ENCODE measurements at regions not wholly inside any gene's neighbourhood (a gene's known extent, or its start where the extent isn't known, plus 50 kb on each side); places are given as distances from the start of the nearest gene placed in this dataset.

DNA sequence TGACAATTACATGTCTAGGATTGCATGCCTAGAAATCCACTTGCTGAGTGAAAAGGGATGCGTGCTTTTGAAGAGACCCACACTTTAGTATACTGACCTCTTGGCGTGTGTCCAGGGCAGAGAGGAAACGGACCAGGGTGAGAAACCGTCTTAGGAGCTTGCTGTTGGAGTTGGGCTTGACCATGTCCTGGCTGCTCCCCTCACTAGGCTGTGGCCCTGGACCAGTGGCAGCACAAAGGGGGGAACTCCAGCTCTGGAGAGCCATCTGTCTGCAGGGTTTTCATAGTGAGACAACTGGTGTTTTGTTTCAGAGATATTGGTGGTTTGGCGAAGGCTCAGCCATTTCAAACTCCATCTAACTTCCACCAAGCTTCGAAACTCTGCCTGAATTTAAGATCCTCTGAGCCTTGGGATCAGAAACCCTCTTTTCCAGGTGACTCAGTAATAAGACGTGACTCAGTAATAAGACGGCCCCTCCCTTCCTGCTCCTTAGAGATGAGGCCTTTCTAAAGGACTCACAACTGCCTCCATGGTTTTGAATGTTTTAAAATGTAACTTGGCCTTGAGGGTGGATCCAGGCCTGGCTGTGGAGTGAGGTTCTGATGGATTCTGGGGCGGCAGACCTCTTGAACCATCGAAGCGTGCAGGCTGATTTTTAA lies 165.8 kb downstream of the MELK start:
- Histone ChIP-seq H4K20me1 (ENCODE audit: control insufficient read depth, insufficient read depth, low read length, poor library complexity, severe bottlenecking) (no peaks in the 10 kb centered on the region), H3K4me2 (replicated peaks; ENCODE audit: low read depth, low read length, poor library complexity, severe bottlenecking) (no peak overlapping the region), H3K27ac (ENCODE audit: low read length in 2 of 2) (no peak overlapping the region), H3K9ac (ENCODE audit: low read length) (no peak overlapping the region), H3K4me3 (ENCODE audit: control extremely low read depth in 1 of 5, extremely low read depth in 1 of 5, insufficient read depth in 1 of 5, low read depth in 2 of 5, low read length in 4 of 5) (no peak overlapping the region), H3K9me3 (ENCODE audit: control extremely low read depth in 1 of 3, control insufficient read depth in 2 of 3, insufficient read depth in 1 of 3, low read length in 2 of 3) (no peaks in the 10 kb centered on the region), H3K4me1 (ENCODE audit: control insufficient read depth in 2 of 2, insufficient read depth in 2 of 2, low read length in 2 of 2) (peaks cover 10 to 13% of the 10 kb centered on the region in 2 donors), H2AFZ (ENCODE audit: insufficient read depth, low read depth, low read length, poor library complexity, severe bottlenecking) (no peak overlapping the region), H3K79me2 (ENCODE audit: control insufficient read depth, insufficient read depth, low read length) (no peaks in the 10 kb centered on the region), H3K36me3 (replicated peaks in 1 of 2; ENCODE audit: control extremely low read depth in 1 of 2, control insufficient read depth in 1 of 2, extremely low read depth in 1 of 2, insufficient read depth in 2 of 2, low read length in 1 of 2) (no peaks in the 10 kb centered on the region), H3K27me3 (replicated peaks in 1 of 4; ENCODE audit: control extremely low read depth in 1 of 4, control insufficient read depth in 3 of 4, insufficient read depth in 4 of 4, low read length in 3 of 4) (peaks cover 0 to 33% (median 17%) of the 10 kb centered on the region in 4 experiments)
- DNase-seq (no peak), ATAC-seq (ENCODE audit: low read depth) (no peak)
- intact Hi-C loops (cut with micrococcal nuclease): no loop called here
- H3K4me1 Mint-ChIP-seq: peaks cover 10% of the 10 kb centered on the region
- TF ChIP-seq EZH2 (IDR thresholded peaks at IDR 0.05; ENCODE audit: borderline replicate concordance, insufficient read depth, low read depth, low read length, poor library complexity, severe bottlenecking): no peak
- TF ChIP-seq, protein P1, sequence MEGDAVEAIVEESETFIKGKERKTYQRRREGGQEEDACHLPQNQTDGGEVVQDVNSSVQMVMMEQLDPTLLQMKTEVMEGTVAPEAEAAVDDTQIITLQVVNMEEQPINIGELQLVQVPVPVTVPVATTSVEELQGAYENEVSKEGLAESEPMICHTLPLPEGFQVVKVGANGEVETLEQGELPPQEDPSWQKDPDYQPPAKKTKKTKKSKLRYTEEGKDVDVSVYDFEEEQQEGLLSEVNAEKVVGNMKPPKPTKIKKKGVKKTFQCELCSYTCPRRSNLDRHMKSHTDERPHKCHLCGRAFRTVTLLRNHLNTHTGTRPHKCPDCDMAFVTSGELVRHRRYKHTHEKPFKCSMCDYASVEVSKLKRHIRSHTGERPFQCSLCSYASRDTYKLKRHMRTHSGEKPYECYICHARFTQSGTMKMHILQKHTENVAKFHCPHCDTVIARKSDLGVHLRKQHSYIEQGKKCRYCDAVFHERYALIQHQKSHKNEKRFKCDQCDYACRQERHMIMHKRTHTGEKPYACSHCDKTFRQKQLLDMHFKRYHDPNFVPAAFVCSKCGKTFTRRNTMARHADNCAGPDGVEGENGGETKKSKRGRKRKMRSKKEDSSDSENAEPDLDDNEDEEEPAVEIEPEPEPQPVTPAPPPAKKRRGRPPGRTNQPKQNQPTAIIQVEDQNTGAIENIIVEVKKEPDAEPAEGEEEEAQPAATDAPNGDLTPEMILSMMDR (IDR thresholded peaks at IDR 0.05): no peak
- WGBS (ENCODE audit: insufficient coverage): 90% methylated on average over 5 of the region's 11 CpGs
- CTCF ChIA-PET: interaction anchor here (1.6 kb wide), 1 partner anchor 10 kb away, joined by 7 read pairs; no protein-coding TSS in a partner anchor
- peak overlapping the region; percentile 26 for H3K4me3 Mint-ChIP-seq
- POLR2A ChIA-PET: no interaction called here
- no peak overlapping the region for H3K27ac Mint-ChIP-seq
- no peaks in the 10 kb centered on the region for H3K9me3 Mint-ChIP-seq (ENCODE audit: insufficient read depth)
- H3K27me3 Mint-ChIP-seq: peaks cover 33% of the 10 kb centered on the region

DNA sequence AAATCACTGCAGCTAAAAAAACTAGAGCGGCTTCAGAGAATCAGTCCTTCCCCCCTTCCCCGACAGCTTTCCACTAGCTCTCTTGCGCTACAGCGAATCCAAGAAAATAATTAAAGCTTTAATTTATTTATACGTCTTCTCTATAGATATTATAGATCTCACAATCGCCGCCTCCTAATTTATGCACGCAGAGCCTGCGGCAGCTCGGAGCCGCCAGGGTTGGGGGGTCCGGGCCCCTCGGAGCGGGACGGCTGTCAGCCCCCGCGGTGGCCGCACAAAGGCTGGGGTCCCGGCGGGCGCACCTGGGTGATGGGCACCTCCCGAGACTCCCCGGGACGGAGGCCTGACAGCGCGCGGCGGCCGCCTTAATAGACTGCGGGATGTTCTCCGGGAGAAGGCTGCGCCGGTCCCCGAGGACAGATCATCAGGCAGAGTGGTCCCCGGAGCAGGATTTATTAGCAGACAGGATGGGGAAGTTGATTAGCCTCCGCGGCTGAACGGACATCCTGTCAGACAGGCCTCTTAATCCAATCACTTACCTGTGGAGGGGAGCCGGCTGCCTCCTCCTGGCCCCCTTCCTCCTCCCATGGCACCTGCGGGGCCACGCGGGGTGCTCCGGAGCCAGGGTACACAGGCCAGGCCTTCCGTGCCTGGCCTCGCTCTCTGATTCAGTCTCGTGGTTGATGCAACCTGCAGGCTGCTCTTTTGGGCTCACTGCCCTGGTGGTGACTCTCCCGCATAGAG lies 166.8 kb downstream of the MELK start:
- Mint-ChIP-seq H3K4me3 (peak overlapping the region; percentile 72), H3K27me3 (peaks cover 33% of the 10 kb centered on the region), H3K27ac (no peak overlapping the region), H3K4me1 (peaks cover 10% of the 10 kb centered on the region), H3K9me3 (ENCODE audit: insufficient read depth) (no peaks in the 10 kb centered on the region)
- TF ChIP-seq, protein P1 (IDR thresholded peaks at IDR 0.05): no peak
- no peak for TF ChIP-seq EZH2 (IDR thresholded peaks at IDR 0.05; ENCODE audit: borderline replicate concordance, insufficient read depth, low read depth, low read length, poor library complexity, severe bottlenecking)
- no peaks in the 10 kb centered on the region for H3K79me2 ChIP-seq (ENCODE audit: control insufficient read depth, insufficient read depth, low read length)
- WGBS (ENCODE audit: insufficient coverage): 15% methylated on average over 44 of the region's 47 CpGs
- no peaks in the 10 kb centered on the region for H4K20me1 ChIP-seq (ENCODE audit: control insufficient read depth, insufficient read depth, low read length, poor library complexity, severe bottlenecking)
- no peaks in the 10 kb centered on the region for H3K36me3 ChIP-seq (replicated peaks in 1 of 2; ENCODE audit: control extremely low read depth in 1 of 2, control insufficient read depth in 1 of 2, extremely low read depth in 1 of 2, insufficient read depth in 2 of 2, low read length in 1 of 2)
- H3K9me3 ChIP-seq (ENCODE audit: control extremely low read depth in 1 of 3, control insufficient read depth in 2 of 3, insufficient read depth in 1 of 3, low read length in 2 of 3): no peaks in the 10 kb centered on the region
- H2AFZ ChIP-seq (ENCODE audit: insufficient read depth, low read depth, low read length, poor library complexity, severe bottlenecking): peak overlapping the region; percentile 73
- ATAC-seq (ENCODE audit: low read depth): peak; percentile 21
- H3K4me2 ChIP-seq (replicated peaks; ENCODE audit: low read depth, low read length, poor library complexity, severe bottlenecking): peak overlapping the region; percentile 77
- H3K27ac ChIP-seq (ENCODE audit: low read length in 2 of 2): no peak overlapping the region
- H3K9ac ChIP-seq (ENCODE audit: low read length): peak overlapping the region; percentile 54
- ChIA-PET CTCF (interaction anchor here (1.1 to 1.6 kb wide), 2 partner anchors 11 kb away, joined by 4 to 7 read pairs; no protein-coding TSS in a partner anchor), POLR2A (no interaction called here)
- intact Hi-C loops (cut with micrococcal nuclease): no loop called here
- peak; percentile 47 for DNase-seq
- H3K4me3 ChIP-seq (ENCODE audit: control extremely low read depth in 1 of 5, extremely low read depth in 1 of 5, insufficient read depth in 1 of 5, low read depth in 2 of 5, low read length in 4 of 5): peak overlapping the region in 3 of 5 experiments; percentile 36 to 51 (median 46)
- H3K4me1 ChIP-seq (ENCODE audit: control insufficient read depth in 2 of 2, insufficient read depth in 2 of 2, low read length in 2 of 2): peaks cover 10 to 13% of the 10 kb centered on the region in 2 donors
- H3K27me3 ChIP-seq (replicated peaks in 1 of 4; ENCODE audit: control extremely low read depth in 1 of 4, control insufficient read depth in 3 of 4, insufficient read depth in 4 of 4, low read length in 3 of 4): peaks cover 0 to 33% (median 17%) of the 10 kb centered on the region in 4 experiments
